G401 (cell line): ENCODE measurements at regions not wholly inside any gene's neighbourhood (a gene's known extent, or its start where the extent isn't known, plus 50 kb on each side); places are given as distances from the start of the nearest gene placed in this dataset.

ENCODE experiments used
- DNase-seq: peaks from one replicate; pipeline ENCODE4 v3.0.0-alpha.2; 2015; ENCODE audit warnings: low spot score
- in situ Hi-C: cut with HindIII; loops from 2 replicates; pipeline ENCODE4 v1.10.0; 2016; ENCODE audit warnings: low sequenced_read_pairs, mixed read lengths

DNA sequence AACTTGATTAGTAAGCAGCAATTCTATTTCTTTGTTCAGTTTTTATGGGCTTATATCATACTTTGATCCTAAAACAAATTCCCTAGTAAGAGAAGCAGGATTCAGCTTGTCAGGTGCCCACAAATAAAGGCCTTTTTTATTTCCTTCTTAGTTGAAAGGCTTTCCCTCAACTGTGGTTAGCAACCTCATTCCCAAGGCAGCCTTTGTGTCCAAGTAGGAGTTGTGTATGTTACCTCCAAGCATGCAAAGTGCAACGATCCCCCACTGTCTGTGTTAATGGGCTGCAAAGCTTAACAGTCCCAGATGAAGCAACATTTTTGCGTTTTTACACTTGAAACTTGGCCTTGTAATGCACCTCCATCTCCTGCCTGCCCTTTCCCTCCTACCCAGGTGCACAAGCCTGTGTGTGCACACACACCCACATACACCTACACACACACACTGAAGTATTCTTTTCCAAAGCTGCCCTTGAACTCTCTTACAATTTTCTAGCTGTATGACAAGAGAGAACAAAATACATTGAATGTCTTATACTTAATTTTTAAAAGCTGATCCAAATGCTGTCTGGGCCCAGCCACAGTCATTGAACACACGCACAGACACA, 278.2 kb downstream of the SNX13 start:
- no peak for DNase-seq
- in situ Hi-C loops = no loop called here

DNA sequence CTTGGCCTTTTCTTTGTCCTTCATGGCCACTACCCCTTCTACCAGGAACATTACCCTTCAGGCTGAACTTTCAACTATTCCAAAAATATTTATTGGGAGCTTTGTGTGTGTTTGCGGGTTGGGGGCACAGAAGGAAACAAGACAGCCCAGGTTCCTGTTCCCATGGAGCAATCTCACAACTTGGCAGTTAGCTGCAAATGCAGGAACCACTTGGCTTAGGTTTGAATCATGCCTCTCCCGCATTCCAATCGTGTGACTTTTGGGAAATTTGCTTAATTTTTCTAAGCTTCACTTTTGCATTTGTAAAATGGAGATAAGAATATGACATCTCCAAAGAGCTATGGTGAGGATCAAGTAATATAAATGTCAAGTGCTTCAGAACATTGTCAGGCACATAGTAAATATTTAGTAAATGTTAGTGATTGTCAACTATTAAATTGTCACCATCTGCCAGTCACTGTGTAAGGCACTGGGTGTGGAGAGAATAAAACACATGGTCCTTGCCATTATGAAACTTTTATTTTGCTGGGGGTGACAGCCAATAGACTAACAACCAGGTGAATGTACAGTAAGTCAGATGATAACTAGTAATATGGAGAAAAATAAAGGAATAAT, 277.1 kb downstream of the SNX13 start:
- in situ Hi-C loops = no loop called here
- no peak for DNase-seq

DNA sequence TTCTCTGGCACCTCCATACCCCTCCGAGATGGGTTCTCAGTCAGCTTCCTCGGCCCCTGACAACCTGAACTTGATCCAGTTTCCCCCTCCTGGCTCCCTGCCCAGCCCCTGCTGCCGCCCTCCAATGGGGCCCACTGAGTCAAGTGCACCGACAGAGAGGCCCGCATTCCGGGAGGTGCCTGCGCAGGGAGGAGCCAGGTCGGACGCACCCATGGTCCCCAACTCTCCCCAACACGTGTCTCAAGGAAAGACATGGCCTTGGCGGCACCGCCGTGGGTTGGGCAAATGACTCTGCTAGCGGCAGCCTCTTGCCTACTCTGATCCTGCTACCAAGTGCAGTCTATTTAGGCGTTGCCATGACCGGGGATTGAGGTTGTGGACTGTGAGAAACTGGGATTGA, 275.3 kb downstream of the SNX13 start:
- in situ Hi-C loops = no loop called here

DNA sequence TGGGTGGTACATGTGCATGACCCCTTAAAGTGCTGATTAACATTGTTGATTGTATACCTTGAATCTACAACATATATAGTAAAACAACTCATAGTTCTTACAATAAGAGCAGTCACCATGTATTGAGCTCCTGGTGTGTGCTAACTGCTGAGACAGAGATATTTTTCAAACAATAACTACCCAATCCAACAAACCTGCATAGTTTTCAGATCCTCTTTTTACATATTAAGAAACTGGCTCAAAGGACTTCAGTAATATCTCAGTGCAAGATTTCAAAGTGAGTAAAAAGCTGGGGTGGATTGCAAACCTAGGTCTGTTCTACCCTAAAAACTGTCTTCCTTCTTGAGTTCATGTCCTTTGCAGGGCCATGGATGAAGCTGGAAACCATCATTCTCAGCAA, 272.2 kb downstream of the SNX13 start:
- in situ Hi-C loops = no loop called here
- no peak for DNase-seq

More for the DNA sequence above, 275.3 kb downstream of the SNX13 start:
- DNase-seq = no peak

DNA sequence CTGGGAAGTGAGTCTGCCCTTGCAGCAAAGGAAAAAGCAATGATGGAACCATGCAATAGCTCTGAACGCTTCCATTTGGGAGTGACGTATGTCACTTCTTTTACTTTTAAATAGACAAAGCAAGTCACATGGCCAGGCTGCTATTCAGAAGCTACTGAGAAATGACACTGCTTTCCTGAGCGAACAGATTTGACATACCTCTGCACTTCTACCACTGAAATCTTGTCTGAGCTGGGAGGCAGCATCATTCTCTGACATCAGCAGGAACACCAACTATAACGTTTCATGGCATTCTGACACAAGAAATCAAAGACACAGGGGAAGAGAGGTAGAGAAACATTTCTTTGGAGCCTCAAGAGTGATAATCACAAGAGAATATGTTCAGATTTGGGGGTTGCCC, 271.1 kb downstream of the SNX13 start:
- no peak for DNase-seq
- in situ Hi-C loops = no loop called here

DNA sequence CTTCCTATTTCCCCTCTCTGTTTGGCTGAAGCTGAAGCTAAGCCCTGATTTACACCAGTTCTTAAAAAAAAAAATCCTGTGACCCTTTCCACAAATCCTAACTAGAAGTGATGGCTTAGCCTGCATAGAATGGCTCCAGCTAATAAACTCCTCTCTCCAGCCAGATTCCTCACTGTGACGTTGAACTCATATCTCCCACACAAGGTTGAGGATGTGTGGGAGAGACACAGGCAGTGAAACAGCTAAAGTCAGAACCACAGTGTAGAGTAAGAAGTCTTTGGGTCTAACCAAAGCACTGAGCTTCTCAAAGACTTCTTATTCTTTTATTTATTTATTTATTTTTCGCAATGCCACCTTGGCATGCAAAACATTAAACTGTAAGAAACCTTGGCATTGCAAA, 268.3 kb downstream of the SNX13 start:
- in situ Hi-C loops = no loop called here
- DNase-seq = no peak

DNA sequence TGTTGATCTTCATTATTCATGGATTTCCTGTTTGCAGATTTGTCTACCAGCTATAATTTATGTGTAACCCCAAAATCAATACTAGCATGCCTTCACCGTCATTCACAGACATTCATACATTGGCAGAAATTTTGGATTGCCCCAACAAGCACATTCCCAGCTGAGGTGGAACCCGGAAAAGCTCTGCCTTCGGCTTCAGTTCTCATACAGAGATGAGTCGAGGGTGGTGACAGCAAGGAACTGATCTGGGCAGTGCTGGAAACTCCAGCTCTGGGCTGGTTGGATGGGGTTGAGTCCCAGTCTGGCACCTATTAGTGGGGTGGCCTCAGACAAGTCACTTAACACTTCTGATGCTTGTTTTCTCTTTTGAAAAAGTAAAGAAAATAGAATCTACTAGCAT, 267.5 kb downstream of the SNX13 start:
- DNase-seq = no peak
- in situ Hi-C loops = no loop called here

DNA sequence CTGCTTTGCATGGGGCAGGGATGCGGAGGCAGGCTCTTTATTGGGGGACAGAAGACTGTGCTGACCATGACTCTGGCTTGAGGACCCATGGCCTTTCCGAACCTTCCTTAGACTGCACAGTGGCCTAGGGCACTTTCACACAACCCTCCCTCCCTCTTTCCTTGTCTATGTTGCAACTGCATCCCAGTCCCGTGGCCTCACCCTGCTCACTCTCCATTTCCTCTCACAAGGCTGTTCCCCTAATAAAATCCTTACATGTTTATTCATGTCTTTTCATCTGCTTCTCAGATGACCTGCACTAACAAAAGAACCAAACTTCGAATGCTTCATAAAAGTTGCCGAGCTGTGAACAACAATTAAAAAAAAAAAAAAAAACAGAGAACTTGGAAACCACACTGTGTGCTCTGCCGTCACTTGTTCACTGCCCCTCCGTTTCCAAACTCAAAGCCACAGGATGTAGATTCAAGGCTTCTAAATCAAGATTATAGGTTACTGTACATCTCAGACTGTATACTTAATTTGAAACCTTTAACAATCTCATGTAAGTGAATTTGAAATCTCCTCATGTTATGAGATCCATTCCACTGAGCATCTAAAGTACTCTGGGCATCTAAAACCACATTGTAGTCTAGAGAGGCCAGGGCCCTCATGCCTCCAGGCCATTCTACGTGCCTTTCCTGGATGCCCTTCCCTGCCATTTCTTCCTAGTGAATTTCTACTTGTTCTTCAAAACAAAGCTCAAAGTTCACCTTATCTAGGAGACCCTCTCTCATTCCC, 265.9 kb downstream of the SNX13 start:
- in situ Hi-C loops = no loop called here
- DNase-seq = no peak

DNA sequence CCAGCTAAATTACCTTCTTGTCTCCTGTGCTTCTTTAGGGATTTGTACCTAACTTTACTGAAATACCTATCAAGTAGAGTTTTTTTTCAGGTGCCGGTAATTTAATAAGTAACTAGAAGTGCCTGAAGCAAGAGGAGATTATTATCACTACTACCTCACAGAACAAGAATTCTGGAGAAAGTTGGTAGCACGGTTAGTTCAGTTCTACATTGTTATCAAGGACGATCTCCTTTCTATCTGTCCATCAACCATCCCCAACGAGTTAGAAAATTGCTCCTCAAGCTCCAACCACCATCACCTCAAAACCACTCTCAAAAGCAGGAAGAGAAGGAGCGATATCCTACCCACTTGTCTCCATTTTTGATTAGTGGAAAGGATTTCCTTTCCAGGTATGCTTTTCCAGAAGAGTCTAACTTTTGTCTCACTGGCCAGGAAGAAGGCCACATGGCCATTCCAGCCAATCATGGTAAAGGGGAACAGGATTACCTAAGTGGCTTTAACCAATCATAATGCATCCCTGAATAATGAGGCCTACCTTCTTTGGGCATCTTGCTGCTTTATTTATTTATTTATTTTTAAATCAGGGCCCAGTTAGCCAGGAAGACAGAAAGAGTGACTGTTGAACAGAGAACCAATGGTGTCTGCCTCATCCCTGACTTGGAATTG, 265.2 kb downstream of the SNX13 start:
- in situ Hi-C loops = no loop called here
- DNase-seq = no peak

DNA sequence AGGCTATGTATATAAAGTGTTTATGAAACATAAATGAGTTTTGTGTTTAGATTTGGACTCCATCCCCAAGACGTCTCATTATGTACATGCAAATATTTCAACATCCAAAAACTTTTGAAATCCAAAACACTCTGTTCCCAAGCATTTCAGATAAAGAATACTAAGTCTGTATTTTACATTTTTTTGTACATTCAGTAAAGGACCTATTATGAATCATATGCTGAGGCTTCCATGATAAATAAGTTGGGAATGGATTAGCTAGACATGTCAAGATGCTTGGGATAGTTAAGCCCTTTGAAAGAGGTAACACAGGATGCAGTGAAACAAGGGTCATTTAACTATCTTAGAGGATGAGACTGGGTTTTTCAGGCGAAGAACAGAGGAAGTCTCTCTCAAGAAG, 262.9 kb downstream of the SNX13 start:
- in situ Hi-C loops = no loop called here
- no peak for DNase-seq

DNA sequence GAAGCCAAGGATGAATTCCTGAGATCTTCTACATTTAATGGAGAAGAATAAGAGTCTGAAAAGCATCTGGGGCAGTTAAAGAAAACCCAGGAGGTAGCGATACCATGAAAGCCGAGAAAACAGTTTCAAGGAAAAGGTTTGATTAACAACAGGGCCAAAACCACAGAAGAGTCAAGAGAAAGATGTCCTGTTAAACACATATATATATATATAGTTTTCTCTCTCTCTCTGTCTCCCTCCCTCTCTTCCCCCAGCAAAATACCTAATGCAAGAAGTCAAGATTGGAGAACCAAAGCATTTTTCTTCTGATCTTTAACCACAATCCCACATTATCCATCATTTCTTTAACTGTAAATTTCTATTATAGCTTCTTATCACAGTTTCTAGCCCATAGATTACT, 261.4 kb downstream of the SNX13 start:
- no peak for DNase-seq
- in situ Hi-C loops = no loop called here

DNA sequence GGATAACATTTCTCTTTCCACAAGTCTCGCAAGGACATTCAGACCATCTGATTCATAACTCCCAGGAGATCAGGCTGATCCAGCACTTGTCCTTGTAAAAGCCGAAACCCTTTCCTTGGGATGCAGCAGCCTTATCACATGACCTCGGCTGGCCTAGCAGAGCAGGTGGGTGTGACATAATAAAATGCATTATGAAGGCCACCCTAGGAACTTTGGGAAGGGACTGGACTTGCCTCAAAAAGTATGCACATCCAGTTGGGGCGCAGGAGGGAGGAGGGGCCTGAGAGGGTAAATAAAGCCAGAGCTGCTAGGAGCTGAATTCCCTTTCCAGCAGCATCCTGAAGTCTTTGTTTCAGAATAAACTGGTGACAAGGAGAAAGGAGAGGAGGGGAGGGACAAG, 260.8 kb downstream of the SNX13 start:
- DNase-seq = no peak
- in situ Hi-C loops = no loop called here

DNA sequence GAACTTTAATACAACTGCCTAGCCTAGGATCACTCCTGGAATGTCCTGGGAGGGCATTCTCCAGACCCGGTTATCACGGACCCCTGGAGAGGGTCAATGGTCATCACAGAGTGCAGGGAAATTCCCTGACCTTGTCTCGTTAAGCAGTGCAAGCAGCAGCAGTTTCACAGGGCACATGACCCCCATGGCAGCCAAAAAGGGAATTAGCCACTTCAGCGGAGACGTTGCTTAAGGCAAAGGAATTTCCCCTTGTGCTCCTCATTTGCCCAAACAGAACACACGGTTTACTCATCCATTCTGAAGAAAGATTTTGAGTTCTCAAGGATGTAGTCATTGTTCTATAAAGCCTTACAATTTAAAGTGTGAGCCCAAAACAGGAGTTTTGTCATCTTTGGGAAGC, 260.3 kb downstream of the SNX13 start:
- DNase-seq = no peak
- in situ Hi-C loops = no loop called here

DNA sequence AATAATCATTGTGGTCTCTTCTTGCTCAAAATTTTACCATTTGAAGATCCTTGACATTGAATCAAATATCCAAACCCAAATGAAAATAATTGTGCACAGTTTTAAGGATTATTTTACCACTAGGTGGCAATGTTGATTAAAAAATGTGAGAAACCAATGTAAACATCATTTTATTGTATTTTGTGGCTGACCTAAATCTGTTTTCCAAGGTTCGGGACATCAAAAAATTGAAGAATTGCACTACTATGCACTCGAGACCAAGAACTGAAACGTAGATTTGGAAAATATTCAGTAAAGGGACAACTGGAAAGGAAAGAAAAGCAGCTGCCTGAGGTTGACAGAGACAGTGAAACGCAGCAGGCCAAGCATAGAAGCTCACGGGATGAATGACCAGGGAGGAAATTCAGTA, 259.3 kb downstream of the SNX13 start:
- DNase-seq = peak; percentile 61
- in situ Hi-C loops = no loop called here

DNA sequence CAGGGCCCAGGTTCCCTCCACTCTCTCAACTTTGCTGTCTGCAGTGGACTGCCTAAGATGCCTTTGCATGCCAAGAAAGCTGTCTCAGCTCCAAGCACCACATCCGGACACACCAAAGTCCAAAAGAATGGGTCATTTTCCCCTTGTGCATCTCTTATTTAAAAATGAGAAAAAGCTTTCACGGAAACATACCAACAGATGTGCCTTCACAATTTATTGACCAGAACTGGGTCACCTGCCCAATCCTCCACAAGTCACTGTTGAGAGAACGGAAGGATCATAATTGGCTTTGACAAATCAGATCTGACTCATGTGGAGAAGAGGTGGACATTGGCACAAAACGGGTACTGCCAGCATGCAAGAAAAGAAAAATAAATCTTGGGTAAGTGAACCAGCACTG, 258.3 kb downstream of the SNX13 start:
- peak; percentile 58 for DNase-seq
- in situ Hi-C loops = no loop called here

DNA sequence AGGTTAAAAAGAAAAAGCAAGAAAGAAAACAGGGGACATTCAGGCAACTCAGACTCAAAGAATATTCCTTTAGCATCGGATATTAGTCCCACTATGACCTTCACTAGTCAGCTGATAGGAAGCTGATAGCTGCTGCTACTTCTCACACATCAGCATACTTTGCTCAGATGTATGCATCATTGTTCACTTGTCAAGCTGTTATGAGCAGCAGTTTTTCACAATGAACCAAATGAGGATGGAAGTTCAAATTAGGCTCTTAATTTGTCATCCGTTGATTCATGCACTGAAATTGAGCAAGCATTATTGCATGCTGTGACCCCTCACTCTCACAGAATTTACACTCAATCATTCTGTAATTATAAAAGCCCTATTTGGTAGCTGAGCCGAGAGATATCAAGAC, 257.7 kb downstream of the SNX13 start:
- in situ Hi-C loops = no loop called here
- DNase-seq = peak; percentile 7

DNA sequence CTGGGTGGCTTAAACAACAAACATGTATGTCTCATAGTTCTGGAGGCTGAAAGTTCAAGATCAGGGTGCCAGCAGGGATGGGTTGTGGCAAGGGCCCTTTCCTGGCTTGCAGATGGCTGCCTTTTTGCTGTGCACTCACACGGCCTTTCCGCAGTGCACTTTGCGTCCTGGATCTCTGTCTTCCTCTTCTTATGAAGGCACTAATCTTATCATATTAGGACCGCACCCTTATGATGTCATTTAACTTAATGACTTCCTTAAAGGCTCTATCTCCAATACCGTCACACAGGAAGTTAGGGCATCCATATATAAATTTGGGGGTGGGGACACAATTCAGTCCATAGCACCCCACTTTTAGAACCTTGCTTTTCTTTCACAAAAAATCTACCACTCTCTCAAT, 255.2 kb downstream of the SNX13 start:
- in situ Hi-C loops = no loop called here
- DNase-seq = no peak

DNA sequence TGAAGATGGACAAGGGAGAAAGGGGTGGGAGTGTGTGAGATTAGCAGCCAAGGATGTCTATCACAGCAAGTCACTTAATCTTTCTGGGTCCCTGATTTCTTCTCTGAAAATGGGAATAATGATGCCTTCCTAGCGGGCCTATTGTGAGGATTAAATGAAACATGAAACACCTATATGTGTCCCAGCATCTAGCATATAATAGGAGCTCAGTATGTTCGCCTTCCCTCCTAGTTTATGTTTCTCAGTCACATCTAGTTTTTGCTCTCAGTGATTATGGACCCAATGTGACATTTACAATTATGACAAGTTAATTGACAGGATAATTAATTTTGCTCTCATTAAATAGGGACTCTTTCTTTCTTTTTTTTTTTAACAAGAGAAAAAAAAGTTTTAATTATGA, 252.9 kb downstream of the SNX13 start:
- in situ Hi-C loops = no loop called here

DNA sequence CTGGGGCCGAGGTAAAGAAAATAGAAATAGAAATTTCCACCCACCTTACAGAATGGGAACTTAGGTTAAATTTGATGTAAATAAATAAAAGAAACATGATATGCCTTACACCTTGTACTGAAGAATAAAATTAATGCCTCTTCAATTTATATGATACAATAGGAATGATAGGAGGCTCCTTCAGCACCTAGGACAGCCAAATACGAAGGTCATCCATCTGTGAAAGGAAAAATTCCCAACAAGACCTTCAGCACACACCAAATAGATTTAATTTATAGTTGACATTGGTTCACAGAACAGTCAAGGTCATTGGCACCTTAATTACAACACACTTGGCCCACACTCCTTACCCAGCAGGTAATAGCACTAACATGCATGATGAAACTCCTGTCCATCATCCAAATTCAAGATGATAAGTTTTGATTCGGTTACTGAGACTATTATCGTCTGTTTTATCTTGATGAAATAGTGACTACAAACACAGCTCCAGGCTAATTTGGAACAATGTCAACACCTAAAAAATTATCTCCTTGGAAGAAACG, 250.9 kb downstream of the SNX13 start:
- no peak for DNase-seq
- in situ Hi-C loops = no loop called here

More for the DNA sequence above, 252.9 kb downstream of the SNX13 start:
- DNase-seq = no peak

DNA sequence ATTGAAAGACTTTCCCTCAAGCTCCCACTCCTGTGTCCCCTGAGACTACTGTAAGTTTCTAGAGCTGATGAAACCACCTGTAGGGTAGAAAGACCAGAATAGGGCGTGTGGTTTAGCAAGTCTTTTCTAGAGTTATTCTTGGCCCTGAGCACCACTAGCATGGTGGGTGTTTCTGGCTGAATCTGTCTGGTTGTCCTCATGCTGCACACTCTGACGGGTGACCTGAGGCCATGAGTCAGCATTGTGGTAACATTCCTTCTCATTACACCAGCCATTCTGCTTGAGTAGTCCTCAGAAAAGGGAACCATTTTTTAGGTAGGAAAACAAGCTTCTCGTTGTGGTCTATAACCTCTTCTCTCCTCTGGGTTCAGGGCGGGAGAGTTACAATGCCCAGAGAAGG, 250.3 kb downstream of the SNX13 start:
- in situ Hi-C loops = no loop called here
- DNase-seq = no peak
